ENCODE measurements at regions not wholly inside any gene's neighbourhood (a gene's known extent, or its start where the extent isn't known, plus 50 kb on each side); places are given as distances from the start of the nearest gene placed in this dataset.

DNA sequence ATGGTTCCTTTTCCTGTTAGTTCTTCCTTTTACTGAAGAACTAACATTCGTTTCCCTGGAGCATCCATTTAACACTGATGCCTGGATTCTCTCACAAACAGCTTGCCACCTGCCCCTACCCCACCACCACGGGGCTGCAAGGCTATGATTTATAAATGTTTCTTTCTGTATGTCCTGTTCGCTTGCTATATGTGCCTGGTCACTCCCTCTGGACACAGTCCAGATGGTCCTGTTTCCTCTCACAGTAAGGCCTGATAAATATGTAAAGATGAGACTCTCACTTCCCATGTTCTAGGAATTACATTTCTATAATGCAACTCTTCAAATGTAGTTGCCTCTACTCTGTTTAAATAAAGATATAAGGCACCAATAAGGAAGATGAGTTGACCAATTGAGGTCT is 146.4 kb upstream of the SHB start:
- H3K9me3 ChIP-seq (ENCODE audit: insufficient read depth, low read depth, low read length) = no peaks in the 10 kb centered on the region
- H3K4me1 ChIP-seq (ENCODE audit: insufficient read depth, low read length) = peaks cover 9% of the 10 kb centered on the region; the same call in 1 of the 2 replicates
- no peaks in the 10 kb centered on the region for H3K36me3 ChIP-seq (ENCODE audit: insufficient read depth, low read depth, low read length)
- H3K9ac ChIP-seq (ENCODE audit: low read depth, low read length) = no peak overlapping the region
- no peak overlapping the region for H3K4me3 ChIP-seq (ENCODE audit: low read length)
- no peak overlapping the region for H3K27ac ChIP-seq (ENCODE audit: low read length)
- peaks cover 100% of the 10 kb centered on the region for H3K27me3 ChIP-seq (ENCODE audit: insufficient read depth, low read length)

DNA sequence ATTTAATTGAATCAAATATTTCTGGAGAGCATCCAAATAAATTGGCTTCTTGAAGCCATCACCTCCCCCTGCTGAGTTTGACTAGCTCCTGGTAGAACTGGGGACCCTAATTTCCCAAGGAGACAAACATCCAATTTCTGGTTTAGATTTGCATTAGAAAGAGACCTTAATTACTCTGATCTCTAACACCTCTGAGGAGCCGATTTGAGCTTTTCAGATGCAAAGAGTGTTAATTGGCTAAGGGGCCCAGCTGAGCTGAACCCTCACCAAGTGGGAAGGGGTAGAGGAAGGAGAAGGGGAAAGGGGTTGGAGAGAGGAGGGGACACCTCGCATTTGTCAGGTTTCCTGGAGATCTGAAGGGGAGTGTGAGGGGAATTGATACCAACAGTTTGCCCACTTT is 145.4 kb upstream of the SHB start:
- Histone ChIP-seq H3K9me3 (ENCODE audit: insufficient read depth, low read depth, low read length) (no peaks in the 10 kb centered on the region; the same call in 1 of the 2 replicates), H3K27ac (ENCODE audit: low read length) (no peak overlapping the region), H3K27me3 (ENCODE audit: insufficient read depth, low read length) (peaks cover 100% of the 10 kb centered on the region), H3K36me3 (ENCODE audit: insufficient read depth, low read depth, low read length) (no peaks in the 10 kb centered on the region), H3K4me3 (ENCODE audit: low read length) (no peak overlapping the region), H3K4me1 (ENCODE audit: insufficient read depth, low read length) (peaks cover 9% of the 10 kb centered on the region; the same call in 1 of the 2 replicates), H3K9ac (ENCODE audit: low read depth, low read length) (no peak overlapping the region)

DNA sequence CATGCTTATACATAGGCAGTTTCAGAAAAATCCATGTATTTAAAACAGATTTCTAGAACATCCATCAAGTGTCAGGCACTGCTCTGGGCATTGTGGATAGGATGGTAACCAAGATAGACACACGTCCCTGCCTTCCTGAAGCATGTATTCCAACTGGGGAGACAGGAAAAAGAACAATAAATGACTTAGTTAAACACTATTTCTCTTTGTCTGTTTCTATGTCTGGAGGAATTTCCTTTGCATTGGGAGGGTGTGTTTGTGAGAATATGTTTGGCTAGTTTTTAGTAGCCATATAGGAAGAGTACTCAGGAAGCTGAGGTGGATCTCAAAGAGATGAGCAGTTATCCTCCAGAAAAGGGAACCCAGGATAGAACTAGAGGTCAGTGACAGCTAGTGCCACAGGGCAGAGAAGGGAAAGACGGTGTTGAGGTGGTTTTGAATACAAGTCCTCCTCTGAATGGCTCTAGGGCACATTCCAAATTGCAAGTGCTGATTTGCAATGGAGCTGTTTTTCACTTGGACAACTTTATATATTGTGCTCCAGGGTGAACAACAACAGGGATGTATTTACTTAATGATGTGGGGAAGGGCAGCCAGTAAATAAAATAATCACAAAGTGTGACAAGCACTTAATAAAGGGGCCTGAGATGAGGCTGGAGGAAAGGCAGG is 144.7 kb upstream of the SHB start:
- Histone ChIP-seq H3K27ac (ENCODE audit: low read length) (no peak overlapping the region), H3K9me3 (ENCODE audit: insufficient read depth, low read depth, low read length) (no peaks in the 10 kb centered on the region; the same call in 1 of the 2 replicates), H3K4me3 (ENCODE audit: low read length) (no peak overlapping the region), H3K36me3 (ENCODE audit: insufficient read depth, low read depth, low read length) (no peaks in the 10 kb centered on the region), H3K27me3 (ENCODE audit: insufficient read depth, low read length) (peaks cover 100% of the 10 kb centered on the region), H3K9ac (ENCODE audit: low read depth, low read length) (no peak overlapping the region), H3K4me1 (ENCODE audit: insufficient read depth, low read length) (peaks cover 9% of the 10 kb centered on the region; the same call in 1 of the 2 replicates)

DNA sequence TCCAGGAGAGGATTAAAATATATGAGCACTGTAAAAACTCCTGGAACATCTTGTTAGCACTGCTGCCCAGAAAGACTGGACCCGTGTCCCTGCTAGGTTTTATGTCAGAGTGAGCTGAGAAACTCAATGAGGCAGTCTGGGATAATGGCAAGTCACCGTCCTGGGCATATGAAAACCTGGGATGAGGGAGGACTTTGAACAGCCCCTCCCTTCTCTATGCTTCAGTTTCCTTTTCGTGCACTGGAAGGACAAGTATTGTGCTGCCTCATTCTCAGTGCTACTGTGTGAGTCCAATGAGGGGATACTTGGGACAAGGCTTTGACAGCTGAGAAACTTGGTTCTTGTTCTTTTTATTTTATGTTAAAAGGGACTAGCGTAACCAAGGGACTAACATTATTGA is 143.0 kb upstream of the SHB start:
- Histone ChIP-seq H3K4me1 (ENCODE audit: insufficient read depth, low read length) (peaks cover 9% of the 10 kb centered on the region; the same call in 1 of the 2 replicates), H3K27me3 (ENCODE audit: insufficient read depth, low read length) (peaks cover 100% of the 10 kb centered on the region), H3K36me3 (ENCODE audit: insufficient read depth, low read depth, low read length) (no peaks in the 10 kb centered on the region), H3K9me3 (ENCODE audit: insufficient read depth, low read depth, low read length) (no peaks in the 10 kb centered on the region; the same call in 1 of the 2 replicates), H3K4me3 (ENCODE audit: low read length) (no peak overlapping the region), H3K27ac (ENCODE audit: low read length) (no peak overlapping the region), H3K9ac (ENCODE audit: low read depth, low read length) (no peak overlapping the region)

DNA sequence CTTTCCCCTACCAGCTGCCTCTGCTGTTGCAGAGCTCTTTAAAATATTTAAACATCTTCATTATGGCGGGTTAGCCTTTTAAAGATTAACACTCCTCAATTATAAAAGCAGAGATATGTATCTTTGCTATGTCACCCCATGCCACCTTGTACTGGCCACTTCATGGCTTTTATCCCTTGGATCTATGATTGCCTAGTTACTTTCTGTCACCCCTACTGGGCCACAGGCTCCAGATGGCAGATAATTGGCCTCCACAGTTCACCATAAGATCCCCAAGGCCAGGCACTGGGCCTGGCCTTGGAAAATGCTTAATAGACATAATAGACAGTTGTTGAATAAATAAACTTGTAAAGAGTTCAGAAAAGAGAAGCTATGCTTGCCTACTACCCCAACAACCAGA is 142.0 kb upstream of the SHB start:
- H3K9ac ChIP-seq (ENCODE audit: low read depth, low read length) = no peak overlapping the region
- H3K4me1 ChIP-seq (ENCODE audit: insufficient read depth, low read length) = peaks cover 9% of the 10 kb centered on the region; the same call in 1 of the 2 replicates
- no peak overlapping the region for H3K4me3 ChIP-seq (ENCODE audit: low read length)
- H3K27ac ChIP-seq (ENCODE audit: low read length) = no peak overlapping the region
- H3K36me3 ChIP-seq (ENCODE audit: insufficient read depth, low read depth, low read length) = no peaks in the 10 kb centered on the region
- no peaks in the 10 kb centered on the region; the same call in 1 of the 2 replicates for H3K9me3 ChIP-seq (ENCODE audit: insufficient read depth, low read depth, low read length)
- H3K27me3 ChIP-seq (ENCODE audit: insufficient read depth, low read length) = peaks cover 96% of the 10 kb centered on the region

DNA sequence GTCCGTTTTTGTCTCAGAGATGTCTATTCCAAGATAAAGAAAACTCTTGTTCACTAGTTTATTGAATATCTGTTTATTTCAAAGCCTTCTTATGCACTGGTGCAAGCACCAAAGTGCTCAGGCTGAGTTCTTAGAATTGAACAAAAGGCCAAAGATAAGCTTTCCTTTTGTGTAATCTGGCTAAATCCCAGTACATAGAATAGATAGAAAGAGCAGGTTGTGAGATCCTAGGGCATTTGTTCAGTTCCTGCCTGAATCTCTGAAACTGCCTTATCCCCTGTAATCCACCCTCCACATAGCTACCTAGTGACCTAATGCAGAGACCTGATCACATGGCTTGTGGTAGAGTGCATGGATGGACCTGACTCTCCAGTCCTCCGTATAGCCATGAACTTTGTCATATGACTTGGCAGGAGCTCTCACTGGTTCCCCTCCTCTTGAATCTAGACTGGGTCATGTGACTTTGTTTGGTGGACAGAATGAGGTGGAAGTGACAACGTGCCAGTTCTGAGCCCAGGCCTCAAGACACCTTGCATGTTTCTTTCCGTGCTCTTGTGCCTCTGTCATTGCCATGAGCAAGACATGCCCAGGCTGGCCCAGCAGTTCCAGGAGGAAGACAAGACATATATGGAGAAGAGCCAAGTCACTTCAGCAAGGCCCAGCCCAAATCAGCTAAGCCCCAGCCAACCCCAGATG is 139.3 kb upstream of the SHB start:
- no peak overlapping the region for H3K4me3 ChIP-seq (ENCODE audit: low read length)
- no peaks in the 10 kb centered on the region for H3K36me3 ChIP-seq (ENCODE audit: insufficient read depth, low read depth, low read length)
- H3K27me3 ChIP-seq (ENCODE audit: insufficient read depth, low read length) = peaks cover 93% of the 10 kb centered on the region

DNA sequence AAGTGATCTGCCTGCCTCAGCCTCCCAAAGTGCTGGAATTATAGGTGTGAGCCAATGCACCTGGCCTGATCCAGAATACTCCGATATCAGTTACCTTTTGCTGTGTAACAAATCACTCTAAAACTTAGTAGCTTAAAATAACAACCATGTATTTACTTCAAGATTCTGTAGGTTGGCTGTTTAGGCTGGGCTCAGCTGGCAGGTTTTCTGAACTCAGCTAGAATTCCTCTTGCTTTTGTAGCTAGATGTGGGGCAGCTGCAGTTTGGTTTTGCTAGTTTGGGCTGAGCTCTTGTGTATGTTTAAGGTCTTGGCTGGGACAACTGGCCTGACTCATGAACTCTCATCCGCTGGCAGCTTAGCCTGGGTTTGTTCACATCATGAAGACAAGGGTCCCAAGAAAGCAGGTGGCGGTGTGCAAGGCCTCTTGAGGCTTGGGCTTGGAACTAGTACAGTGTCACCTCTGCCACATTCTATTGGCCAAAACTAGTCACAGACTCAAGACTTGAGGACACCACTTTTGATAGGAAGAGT is 138.3 kb upstream of the SHB start:
- Histone ChIP-seq H3K4me1 (ENCODE audit: insufficient read depth, low read length) (peaks cover 3% of the 10 kb centered on the region; the same call in 1 of the 2 replicates), H3K9ac (ENCODE audit: low read depth, low read length) (no peak overlapping the region), H3K27me3 (ENCODE audit: insufficient read depth, low read length) (peaks cover 92% of the 10 kb centered on the region)

More for the DNA sequence above, 139.3 kb upstream of the SHB start:
- no peak overlapping the region for H3K9ac ChIP-seq (ENCODE audit: low read depth, low read length)
- no peak overlapping the region for H3K27ac ChIP-seq (ENCODE audit: low read length)
- H3K4me1 ChIP-seq (ENCODE audit: insufficient read depth, low read length) = no peaks in the 10 kb centered on the region
- H3K9me3 ChIP-seq (ENCODE audit: insufficient read depth, low read depth, low read length) = no peaks in the 10 kb centered on the region; the same call in 1 of the 2 replicates

DNA sequence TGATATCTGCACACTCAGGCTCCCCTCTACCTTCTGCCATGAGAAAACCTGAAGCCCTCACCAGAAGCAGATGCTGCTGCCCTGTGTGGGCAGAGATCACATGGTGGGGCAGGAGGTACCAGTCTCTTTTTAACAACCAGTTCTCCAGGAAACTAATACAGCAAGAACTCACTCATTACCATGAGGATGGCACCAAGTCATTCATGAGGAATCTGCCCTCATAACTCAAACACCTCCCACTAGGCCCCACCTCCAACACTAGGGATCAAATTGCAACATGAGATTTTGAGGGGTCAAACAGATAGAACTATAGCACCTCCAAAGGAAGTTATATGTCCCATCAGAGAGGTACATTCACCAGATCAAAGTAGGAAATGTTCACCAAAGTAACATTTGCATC is 136.3 kb upstream of the SHB start:
- H3K4me3 ChIP-seq (ENCODE audit: low read length) = no peak overlapping the region
- no peak overlapping the region for H3K27ac ChIP-seq (ENCODE audit: low read length)
- no peaks in the 10 kb centered on the region for H3K36me3 ChIP-seq (ENCODE audit: insufficient read depth, low read depth, low read length)
- peaks cover 3% of the 10 kb centered on the region; the same call in 1 of the 2 replicates for H3K4me1 ChIP-seq (ENCODE audit: insufficient read depth, low read length)
- no peaks in the 10 kb centered on the region; the same call in 1 of the 2 replicates for H3K9me3 ChIP-seq (ENCODE audit: insufficient read depth, low read depth, low read length)
- H3K27me3 ChIP-seq (ENCODE audit: insufficient read depth, low read length) = peaks cover 81% of the 10 kb centered on the region
- H3K9ac ChIP-seq (ENCODE audit: low read depth, low read length) = no peak overlapping the region

More for the DNA sequence above, 138.3 kb upstream of the SHB start:
- H3K36me3 ChIP-seq (ENCODE audit: insufficient read depth, low read depth, low read length) = no peaks in the 10 kb centered on the region
- H3K4me3 ChIP-seq (ENCODE audit: low read length) = no peak overlapping the region
- no peaks in the 10 kb centered on the region; the same call in 1 of the 2 replicates for H3K9me3 ChIP-seq (ENCODE audit: insufficient read depth, low read depth, low read length)
- no peak overlapping the region for H3K27ac ChIP-seq (ENCODE audit: low read length)

DNA sequence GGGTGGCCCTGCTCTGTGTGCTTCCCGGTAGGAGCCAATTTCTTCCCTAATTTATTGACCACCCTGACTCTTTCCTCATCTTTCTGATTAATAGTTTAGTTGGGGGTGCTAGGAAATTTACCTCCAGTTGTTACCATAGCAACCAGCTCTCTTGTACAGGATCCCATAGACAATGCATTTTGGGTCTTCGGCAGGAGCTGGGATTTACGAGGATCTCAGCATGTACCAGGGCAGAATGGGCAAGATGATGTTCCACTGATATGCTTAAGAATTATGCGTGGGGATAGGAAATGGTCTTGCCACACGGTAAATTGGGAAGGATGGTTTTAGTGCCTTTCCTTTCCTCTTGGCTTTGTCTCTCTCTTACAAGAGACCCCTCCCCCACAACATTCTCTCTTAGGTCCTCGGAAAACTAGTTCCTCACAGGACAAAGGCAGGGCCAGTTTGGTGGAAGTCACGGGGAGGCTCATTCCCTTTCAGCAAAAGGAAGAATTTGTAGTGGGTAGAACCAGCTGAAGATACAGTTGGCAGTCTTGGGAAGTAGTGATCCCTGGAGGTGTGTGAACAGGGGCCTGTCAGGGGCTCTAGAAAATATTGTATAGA is 133.4 kb upstream of the SHB start:
- Histone ChIP-seq H3K4me3 (ENCODE audit: low read length) (0 out of 2 replicates have a peak overlapping the region, but pooled peaks have one; percentile 21), H3K4me1 (ENCODE audit: insufficient read depth, low read length) (peaks cover 3% of the 10 kb centered on the region; the same call in 1 of the 2 replicates), H3K36me3 (ENCODE audit: insufficient read depth, low read depth, low read length) (no peaks in the 10 kb centered on the region), H3K9me3 (ENCODE audit: insufficient read depth, low read depth, low read length) (no peaks in the 10 kb centered on the region; the same call in 1 of the 2 replicates), H3K9ac (ENCODE audit: low read depth, low read length) (no peak overlapping the region), H3K27ac (ENCODE audit: low read length) (no peak overlapping the region), H3K27me3 (ENCODE audit: insufficient read depth, low read length) (peaks cover 72% of the 10 kb centered on the region)

DNA sequence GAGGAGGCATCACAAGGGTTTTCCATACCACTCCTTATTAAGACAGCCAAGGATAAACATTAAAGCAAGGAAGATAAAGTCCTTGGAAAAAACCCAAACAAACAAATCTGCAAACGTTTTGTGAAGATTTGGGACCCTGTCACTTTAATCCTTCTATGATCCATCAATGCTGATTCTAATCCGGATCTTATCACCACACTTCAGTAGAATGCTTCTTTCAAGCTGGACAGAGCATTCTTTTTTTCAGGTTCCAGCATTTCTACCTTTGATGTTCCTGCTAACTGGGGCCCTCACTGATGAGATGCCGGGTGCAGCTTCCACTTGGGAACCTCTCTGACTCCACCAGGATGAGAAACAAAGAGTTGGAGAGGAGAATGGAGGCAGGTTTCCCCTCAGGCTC is 132.8 kb upstream of the SHB start:
- peaks cover 66% of the 10 kb centered on the region for H3K27me3 ChIP-seq (ENCODE audit: insufficient read depth, low read length)
- no peak overlapping the region for H3K9ac ChIP-seq (ENCODE audit: low read depth, low read length)
- no peak overlapping the region for H3K4me3 ChIP-seq (ENCODE audit: low read length)
- H3K4me1 ChIP-seq (ENCODE audit: insufficient read depth, low read length) = peaks cover 3% of the 10 kb centered on the region; the same call in 1 of the 2 replicates
- no peaks in the 10 kb centered on the region for H3K9me3 ChIP-seq (ENCODE audit: insufficient read depth, low read depth, low read length)
- no peaks in the 10 kb centered on the region for H3K36me3 ChIP-seq (ENCODE audit: insufficient read depth, low read depth, low read length)
- no peak overlapping the region for H3K27ac ChIP-seq (ENCODE audit: low read length)

DNA sequence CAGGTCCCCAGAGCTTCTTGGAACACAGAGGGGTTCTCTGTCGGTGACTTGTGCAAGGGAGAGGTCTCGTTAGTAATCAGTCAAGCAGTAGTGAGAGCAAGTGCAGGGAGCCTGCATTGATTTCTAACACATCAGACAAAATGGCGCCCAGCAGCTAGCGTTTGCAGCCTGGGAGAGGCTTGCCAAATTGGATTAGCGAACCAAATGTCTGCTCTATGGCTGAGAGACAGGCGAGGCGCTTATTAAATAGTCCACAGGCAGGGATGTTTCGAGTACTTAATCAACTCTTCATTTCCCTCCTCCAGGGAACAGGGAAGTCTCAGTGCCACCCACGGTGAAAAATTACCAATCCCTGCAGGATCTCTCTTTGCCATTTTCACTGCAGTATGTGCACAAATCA is 131.4 kb upstream of the SHB start:
- Histone ChIP-seq H3K4me1 (ENCODE audit: insufficient read depth, low read length) (peaks cover 3% of the 10 kb centered on the region; the same call in 1 of the 2 replicates), H3K4me3 (ENCODE audit: low read length) (no peak overlapping the region), H3K9ac (ENCODE audit: low read depth, low read length) (no peak overlapping the region), H3K27me3 (ENCODE audit: insufficient read depth, low read length) (peaks cover 56% of the 10 kb centered on the region), H3K9me3 (ENCODE audit: insufficient read depth, low read depth, low read length) (no peaks in the 10 kb centered on the region), H3K27ac (ENCODE audit: low read length) (no peak overlapping the region), H3K36me3 (ENCODE audit: insufficient read depth, low read depth, low read length) (no peaks in the 10 kb centered on the region)
